ENCODE measurements at regions not wholly inside any gene's neighbourhood (a gene's known extent, or its start where the extent isn't known, plus 50 kb on each side); places are given as distances from the start of the nearest gene placed in this dataset.

DNA sequence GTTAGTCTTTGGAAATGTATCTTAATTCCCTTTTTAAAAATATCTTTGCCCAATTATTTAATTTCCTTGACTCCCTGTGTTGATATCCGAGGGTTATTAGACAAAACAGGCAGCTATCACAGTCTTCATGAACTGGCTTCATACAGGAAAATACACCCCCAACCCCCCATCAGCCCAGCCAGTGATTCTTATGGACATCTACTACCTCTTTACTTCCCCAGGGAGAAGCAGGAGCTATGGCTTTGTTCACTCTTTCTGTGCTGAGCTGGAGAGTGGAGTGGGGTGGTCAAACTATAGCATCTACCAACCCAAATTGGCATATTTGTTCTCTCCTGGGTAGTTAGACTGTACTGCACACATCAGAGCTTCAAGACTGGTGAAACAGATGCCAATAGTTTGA is 134.4 kb upstream of the SLC38A2 start:
- TF ChIP-seq CTCF (IDR thresholded peaks at IDR 0.05) (no peak), POLR2A (IDR thresholded peaks at IDR 0.05) (no peak), POLR2AphosphoS5 (IDR thresholded peaks at IDR 0.05) (no peak)
